SJSA1 (cell line): ENCODE measurements at regions not wholly inside any gene's neighbourhood (a gene's known extent, or its start where the extent isn't known, plus 50 kb on each side); places are given as distances from the start of the nearest gene placed in this dataset.

Source experiments
- DNase-seq, 2 experiments: peaks; one replicate each; pipeline ENCODE4 v3.0.0-alpha.2; 2015 to 2020; ENCODE audit warnings: low spot score in 2 of 2, low read depth in 1 of 2
- H3K27ac ChIP-seq: fragments of 250-450 bp; sonication (Bioruptor Pico); 2 replicates; pipeline ENCODE4 v1.5.1; 2020; ENCODE audit warnings: mild to moderate bottlenecking, moderate library complexity
- H3K27me3 ChIP-seq: fragments of 250-450 bp; sonication (Bioruptor Pico); replicated peaks from 2 replicates; pipeline ENCODE4 v1.5.1; 2020; ENCODE audit warnings: mild to moderate bottlenecking, moderate library complexity
- H3K36me3 ChIP-seq: fragments of 250-450 bp; sonication (Bioruptor Pico); 2 replicates; pipeline ENCODE4 v1.5.1; 2020; ENCODE audit warnings: mild to moderate bottlenecking
- H3K4me1 ChIP-seq: fragments of 250-450 bp; sonication (Bioruptor Pico); replicated peaks from 2 replicates; pipeline ENCODE4 v1.6.1; 2021; ENCODE audit warnings: mild to moderate bottlenecking
- H3K4me3 ChIP-seq: fragments of 250-450 bp; sonication (Bioruptor Pico); 2 replicates; pipeline ENCODE4 v1.5.1; 2020; ENCODE audit warnings: mild to moderate bottlenecking
- H3K9me3 ChIP-seq: fragments of 250-450 bp; sonication (Bioruptor Pico); replicated peaks from 2 replicates; pipeline ENCODE4 v1.5.1; 2020; ENCODE audit warnings: mild to moderate bottlenecking

DNA sequence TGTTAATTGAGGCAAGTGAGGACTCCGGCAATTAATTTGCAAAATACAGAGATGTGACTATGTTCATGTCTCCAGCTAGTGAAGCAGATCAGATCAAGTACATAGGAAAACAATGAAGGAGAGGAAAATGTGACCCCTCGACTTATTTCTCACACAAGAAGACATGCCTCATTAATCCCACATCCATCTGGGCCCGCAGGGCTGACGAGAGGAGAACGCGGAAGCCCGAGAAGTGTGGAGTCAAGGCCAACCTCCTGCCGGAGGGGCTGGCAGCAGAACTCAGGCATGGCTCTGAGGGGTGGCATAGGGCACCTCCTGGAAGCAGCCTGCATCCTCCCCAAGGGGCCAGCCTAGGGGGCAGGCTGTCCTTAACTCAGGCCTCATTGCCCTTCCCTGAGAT lies 54.4 kb downstream of the ZNF503 start:
- no peaks in the 10 kb centered on the region for H3K4me1 ChIP-seq
- H3K4me3 ChIP-seq, result no peak overlapping the region
- H3K27ac ChIP-seq, result no peak overlapping the region
- no peaks in the 10 kb centered on the region for H3K27me3 ChIP-seq
- H3K36me3 ChIP-seq, result no peaks in the 10 kb centered on the region
- DNase-seq, result no peak
- H3K9me3 ChIP-seq, result no peaks in the 10 kb centered on the region

DNA sequence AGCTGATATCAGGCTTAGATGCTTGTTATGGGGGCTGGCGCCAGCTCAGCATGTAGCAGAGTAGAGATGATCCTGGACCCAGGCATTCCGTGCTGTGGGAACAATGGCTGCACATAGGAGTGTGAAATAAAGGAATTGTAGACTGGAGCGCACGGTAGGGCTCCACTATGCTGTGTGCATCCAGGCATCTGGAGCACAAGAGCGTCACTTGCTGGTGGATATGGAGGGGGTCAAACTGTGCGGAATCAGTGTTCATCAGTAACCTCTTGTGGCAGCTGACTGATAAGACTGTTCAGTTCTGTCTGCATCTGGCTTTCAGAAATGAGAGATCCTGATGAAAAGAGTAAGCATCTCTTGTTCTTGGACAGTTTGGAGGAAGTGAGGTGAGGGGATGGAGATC lies 55.8 kb downstream of the ZNF503 start:
- Histone ChIP-seq H3K9me3 (no peaks in the 10 kb centered on the region), H3K4me3 (no peak overlapping the region), H3K27me3 (no peaks in the 10 kb centered on the region), H3K4me1 (no peaks in the 10 kb centered on the region), H3K36me3 (no peaks in the 10 kb centered on the region), H3K27ac (no peak overlapping the region)
- no peak for DNase-seq

GRCh38 chr10:75344170-75344569 lies 57.4 kb downstream of the ZNF503 start:
- Histone ChIP-seq H3K4me3 (no peak overlapping the region), H3K4me1 (no peaks in the 10 kb centered on the region), H3K27ac (no peak overlapping the region), H3K36me3 (no peaks in the 10 kb centered on the region), H3K27me3 (no peaks in the 10 kb centered on the region), H3K9me3 (no peaks in the 10 kb centered on the region)
- DNase-seq, result no peak

DNA sequence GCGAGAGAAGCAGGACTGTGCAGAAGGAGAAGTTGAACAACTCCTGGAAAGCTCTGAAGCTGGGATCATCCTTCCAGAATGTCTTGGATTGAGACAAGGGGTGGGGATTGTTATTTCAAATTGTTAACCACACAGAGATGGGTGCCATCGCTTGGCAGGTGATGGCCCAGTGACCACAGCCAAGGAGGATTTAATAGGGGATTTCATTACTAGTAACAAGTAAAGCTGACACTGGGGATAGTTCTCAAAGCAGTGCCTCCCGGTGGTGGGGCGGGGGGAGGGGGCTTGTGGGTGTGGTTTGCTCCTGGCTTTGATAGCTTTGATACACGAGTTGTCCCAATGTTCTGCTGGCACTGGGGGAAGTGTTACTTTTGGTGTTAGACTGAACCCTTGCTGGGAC lies 59.2 kb downstream of the ZNF503 start:
- no peak for DNase-seq
- Histone ChIP-seq H3K36me3 (no peaks in the 10 kb centered on the region), H3K27me3 (no peaks in the 10 kb centered on the region), H3K9me3 (no peaks in the 10 kb centered on the region), H3K27ac (no peak overlapping the region), H3K4me1 (no peaks in the 10 kb centered on the region), H3K4me3 (no peak overlapping the region)

GRCh38 chr10:75335983-75336382 lies 65.6 kb downstream of the ZNF503 start:
- Histone ChIP-seq H3K4me1 (no peaks in the 10 kb centered on the region), H3K4me3 (no peak overlapping the region), H3K9me3 (no peaks in the 10 kb centered on the region), H3K36me3 (no peaks in the 10 kb centered on the region), H3K27ac (no peak overlapping the region), H3K27me3 (no peaks in the 10 kb centered on the region)
- no peak for DNase-seq

DNA sequence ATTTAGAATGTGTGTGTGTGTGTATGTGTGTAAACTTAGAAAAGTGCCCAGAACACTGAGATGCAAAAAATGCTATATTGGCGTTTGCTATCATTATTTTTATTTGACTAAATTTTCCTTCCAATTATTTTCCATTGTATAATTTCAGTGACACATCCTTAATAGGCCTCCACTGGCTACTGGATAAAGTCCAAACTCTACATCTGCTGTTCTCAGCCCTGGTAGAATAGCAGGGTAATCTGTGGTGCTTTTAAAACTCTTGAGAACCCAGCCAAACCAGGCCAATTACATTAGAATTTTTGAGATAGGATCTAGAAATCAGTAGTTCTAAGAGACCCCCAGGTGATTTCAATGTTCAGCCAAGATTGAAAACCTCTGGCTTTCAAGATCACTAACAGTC lies 66.4 kb downstream of the ZNF503 start:
- no peak for DNase-seq
- no peaks in the 10 kb centered on the region for H3K36me3 ChIP-seq
- no peaks in the 10 kb centered on the region for H3K4me1 ChIP-seq
- H3K27me3 ChIP-seq, result no peaks in the 10 kb centered on the region
- no peak overlapping the region for H3K27ac ChIP-seq
- H3K4me3 ChIP-seq, result no peak overlapping the region
- no peaks in the 10 kb centered on the region for H3K9me3 ChIP-seq

DNA sequence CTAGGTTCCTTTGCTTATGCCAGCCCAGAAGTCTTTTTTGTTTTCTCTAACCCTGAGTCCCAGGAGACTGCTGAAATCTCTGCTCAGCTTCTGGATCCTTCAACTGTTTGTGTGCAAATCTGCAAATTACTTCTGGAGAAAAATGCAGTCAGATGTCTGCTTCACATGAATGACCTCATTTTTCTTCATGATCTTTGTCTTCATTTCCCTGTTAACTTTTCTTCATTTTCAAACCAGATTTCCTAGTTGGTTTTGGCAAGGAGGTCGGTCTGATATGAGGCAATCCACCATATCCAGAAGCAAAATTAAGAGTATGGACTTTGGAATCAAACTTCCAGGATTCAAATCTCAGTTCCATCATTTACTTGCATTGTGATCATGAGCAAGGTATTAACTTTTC lies 66.8 kb downstream of the ZNF503 start:
- no peak for DNase-seq
- no peak overlapping the region for H3K27ac ChIP-seq

GRCh38 chr10:75332081-75332480 lies 69.5 kb downstream of the ZNF503 start:
- DNase-seq, result no peak
- no peak overlapping the region for H3K27ac ChIP-seq
- no peaks in the 10 kb centered on the region for H3K27me3 ChIP-seq
- no peaks in the 10 kb centered on the region for H3K9me3 ChIP-seq
- no peaks in the 10 kb centered on the region for H3K36me3 ChIP-seq
- no peak overlapping the region for H3K4me3 ChIP-seq
- H3K4me1 ChIP-seq, result no peaks in the 10 kb centered on the region

More for the DNA sequence above, 66.8 kb downstream of the ZNF503 start:
- no peaks in the 10 kb centered on the region for H3K36me3 ChIP-seq
- no peaks in the 10 kb centered on the region for H3K4me1 ChIP-seq
- no peaks in the 10 kb centered on the region for H3K9me3 ChIP-seq
- no peaks in the 10 kb centered on the region for H3K27me3 ChIP-seq
- no peak overlapping the region for H3K4me3 ChIP-seq

DNA sequence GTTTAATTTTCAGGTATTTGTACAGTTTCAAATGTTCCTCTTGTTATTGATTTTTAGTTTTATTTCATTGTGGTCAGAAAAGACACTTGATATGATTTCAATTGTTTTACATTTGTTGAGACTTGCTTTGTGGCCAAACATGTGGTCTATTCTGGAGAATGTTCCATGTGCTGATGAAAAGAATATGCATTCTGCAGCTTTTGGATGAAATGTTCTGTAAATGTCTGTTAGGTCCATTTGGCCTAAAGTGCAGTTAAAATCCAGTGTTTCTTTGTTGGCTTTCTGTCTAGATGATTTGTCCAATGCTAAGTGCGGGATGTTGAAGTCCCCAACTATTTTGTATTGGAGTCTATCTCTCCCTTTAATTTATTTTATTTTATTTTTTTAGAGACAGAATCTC lies 70.5 kb downstream of the ZNF503 start:
- Histone ChIP-seq H3K27ac (no peak overlapping the region), H3K4me1 (no peaks in the 10 kb centered on the region), H3K9me3 (no peaks in the 10 kb centered on the region), H3K27me3 (no peaks in the 10 kb centered on the region), H3K4me3 (no peak overlapping the region), H3K36me3 (no peaks in the 10 kb centered on the region)
- DNase-seq, result no peak

DNA sequence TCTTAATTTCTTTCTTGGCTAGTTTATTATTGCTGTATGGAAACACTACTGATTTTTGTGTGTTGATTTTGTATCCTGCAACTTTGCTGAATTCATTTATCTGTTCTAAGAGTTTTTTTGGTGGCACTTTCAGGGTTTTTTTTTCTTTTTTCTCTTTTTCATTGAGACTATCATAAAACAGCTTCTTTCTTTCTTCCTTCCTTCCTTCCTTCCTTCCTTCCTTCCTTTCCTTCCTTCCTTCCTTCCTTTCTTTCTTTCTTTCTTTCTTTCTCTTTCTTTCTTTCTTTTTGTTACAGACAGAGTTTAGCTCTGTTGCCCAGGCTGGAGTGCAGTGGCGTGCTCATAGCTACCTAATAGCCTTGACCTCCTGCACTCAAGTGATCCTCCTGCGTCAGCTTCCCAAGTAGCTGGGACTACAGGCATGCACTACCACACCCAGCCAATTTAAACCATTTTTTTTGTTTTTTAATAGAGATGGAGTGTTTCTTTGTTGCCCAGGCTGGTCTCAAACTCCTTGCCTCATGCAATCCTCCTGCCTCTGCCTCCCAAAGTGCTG lies 72.3 kb downstream of the ZNF503 start:
- no peak overlapping the region for H3K4me3 ChIP-seq

GRCh38 chr10:75326306-75326705 lies 75.3 kb downstream of the ZNF503 start:
- no peaks in the 10 kb centered on the region for H3K4me1 ChIP-seq
- no peak overlapping the region for H3K27ac ChIP-seq
- no peaks in the 10 kb centered on the region for H3K9me3 ChIP-seq
- H3K4me3 ChIP-seq, result no peak overlapping the region
- no peak for DNase-seq
- H3K27me3 ChIP-seq, result no peaks in the 10 kb centered on the region
- no peaks in the 10 kb centered on the region for H3K36me3 ChIP-seq

More for the DNA sequence above, 72.3 kb downstream of the ZNF503 start:
- Histone ChIP-seq H3K27me3 (no peaks in the 10 kb centered on the region), H3K36me3 (no peaks in the 10 kb centered on the region), H3K4me1 (no peaks in the 10 kb centered on the region), H3K27ac (no peak overlapping the region), H3K9me3 (no peaks in the 10 kb centered on the region)
- DNase-seq, result no peak

- H3K27me3 ChIP-seq, result no peaks in the 10 kb centered on the region
- H3K27ac ChIP-seq, result no peak overlapping the region
- H3K36me3 ChIP-seq, result no peaks in the 10 kb centered on the region
- H3K4me1 ChIP-seq, result no peaks in the 10 kb centered on the region
- no peaks in the 10 kb centered on the region for H3K9me3 ChIP-seq
- H3K4me3 ChIP-seq, result no peak overlapping the region
- no peak for DNase-seq
Observed at GRCh38 chr10:75319274-75319673, 82.3 kb downstream of the ZNF503 start.

- H3K27ac ChIP-seq, result no peak overlapping the region
- no peak for DNase-seq
- H3K4me1 ChIP-seq, result no peaks in the 10 kb centered on the region
- no peaks in the 10 kb centered on the region for H3K36me3 ChIP-seq
- H3K4me3 ChIP-seq, result no peak overlapping the region
- H3K27me3 ChIP-seq, result no peaks in the 10 kb centered on the region; the same call in 1 of the 2 replicates
- no peaks in the 10 kb centered on the region for H3K9me3 ChIP-seq
Observed at GRCh38 chr10:75314570-75314969, 78.8 kb upstream of the COMTD1 start.

- H3K27me3 ChIP-seq, result no peaks in the 10 kb centered on the region; the same call in 1 of the 2 replicates
- DNase-seq, result no peak
- H3K4me1 ChIP-seq, result no peaks in the 10 kb centered on the region
- H3K36me3 ChIP-seq, result no peaks in the 10 kb centered on the region
- no peaks in the 10 kb centered on the region for H3K9me3 ChIP-seq
- H3K27ac ChIP-seq, result no peak overlapping the region
- no peak overlapping the region for H3K4me3 ChIP-seq
Observed at GRCh38 chr10:75312440-75312839, 76.7 kb upstream of the COMTD1 start.

DNA sequence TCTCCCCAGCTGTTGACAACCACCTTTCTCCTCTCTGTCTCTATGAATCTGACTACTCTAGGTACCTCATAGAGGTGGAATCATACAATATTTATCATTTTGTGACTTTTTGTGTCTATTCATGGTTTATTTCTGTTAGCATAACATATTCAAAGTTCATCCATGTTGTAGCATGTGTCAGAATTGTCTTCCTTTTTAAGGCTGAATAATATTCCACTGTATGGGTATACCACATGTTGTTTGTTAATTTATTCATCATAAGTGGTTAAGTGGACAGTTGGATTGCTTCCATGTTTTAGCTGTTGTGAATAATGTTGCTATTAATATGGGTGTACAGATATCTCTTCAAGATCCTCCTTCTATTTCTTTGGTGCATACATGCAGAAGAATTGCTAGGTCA lies 69.9 kb upstream of the COMTD1 start:
- Histone ChIP-seq H3K4me3 (no peak overlapping the region), H3K36me3 (no peaks in the 10 kb centered on the region), H3K27ac (no peak overlapping the region), H3K9me3 (no peaks in the 10 kb centered on the region), H3K27me3 (no peaks in the 10 kb centered on the region; the same call in 1 of the 2 replicates), H3K4me1 (no peaks in the 10 kb centered on the region)
- DNase-seq, result no peak
